ENCODE measurements at regions not wholly inside any gene's neighbourhood (a gene's known extent, or its start where the extent isn't known, plus 50 kb on each side); places are given as distances from the start of the nearest gene placed in this dataset.
"Not testable (repeated sequence)": the region's sequence is repeated elsewhere in the genome, so short reads cannot be mapped to it uniquely, and the experiment has no call there.

- DNase-seq = no peak
- no peaks in the 10 kb centered on the region for H3K9me3 ChIP-seq
- H3K4me3 ChIP-seq = no peak overlapping the region
- no peak overlapping the region for H3K27ac ChIP-seq
- intact Hi-C loops (cut with DNase I) = no loop called here
- no peak for TF ChIP-seq CTCF (IDR thresholded peaks at IDR 0.05)
- H3K36me3 ChIP-seq = no peaks in the 10 kb centered on the region
- no peaks in the 10 kb centered on the region for H3K4me1 ChIP-seq
- H3K27me3 ChIP-seq = no peaks in the 10 kb centered on the region
- no peak for ATAC-seq
Measured at GRCh38 chr5:160496334-160496733, 74.7 kb downstream of the PTTG1 start.

GRCh38 chr5:160496784-160497183, 75.1 kb downstream of the PTTG1 start:
- intact Hi-C loops (cut with DNase I) = no loop called here

GRCh38 chr5:160497878-160498277, 76.2 kb downstream of the PTTG1 start:
- TF ChIP-seq CTCF (IDR thresholded peaks at IDR 0.05) = no peak
- H3K36me3 ChIP-seq = no peaks in the 10 kb centered on the region
- intact Hi-C loops (cut with DNase I) = no loop called here
- H3K27me3 ChIP-seq = no peaks in the 10 kb centered on the region
- ATAC-seq = no peak
- no peak overlapping the region for H3K27ac ChIP-seq
- no peaks in the 10 kb centered on the region for H3K9me3 ChIP-seq
- no peaks in the 10 kb centered on the region for H3K4me1 ChIP-seq
- no peak for DNase-seq
- no peak overlapping the region for H3K4me3 ChIP-seq

More at GRCh38 chr5:160496784-160497183, 75.1 kb downstream of the PTTG1 start:
- no peak for DNase-seq
- no peak for TF ChIP-seq CTCF (IDR thresholded peaks at IDR 0.05)
- no peaks in the 10 kb centered on the region for H3K9me3 ChIP-seq
- no peaks in the 10 kb centered on the region for H3K27me3 ChIP-seq
- H3K36me3 ChIP-seq = no peaks in the 10 kb centered on the region
- no peak overlapping the region for H3K27ac ChIP-seq
- H3K4me3 ChIP-seq = no peak overlapping the region
- ATAC-seq = no peak
- no peaks in the 10 kb centered on the region for H3K4me1 ChIP-seq

- H3K4me1 ChIP-seq; H3K4me3 ChIP-seq; H3K27ac ChIP-seq; intact Hi-C loops (cut with DNase I); H3K9me3 ChIP-seq; H3K36me3 ChIP-seq; H3K27me3 ChIP-seq; DNase-seq; ATAC-seq: not testable (repeated sequence)
Measured at GRCh38 chr5:160498441-160499043, 76.9 kb downstream of the PTTG1 start.

GRCh38 chr5:160500786-160501779, 79.4 kb downstream of the PTTG1 start:
- peak; percentile 84 for ATAC-seq

More at GRCh38 chr5:160500786-160501779, 79.4 kb downstream of the PTTG1 start:
- H3K36me3 ChIP-seq = no peaks in the 10 kb centered on the region
- no peak overlapping the region for H3K4me3 ChIP-seq
- no peaks in the 10 kb centered on the region for H3K4me1 ChIP-seq
- H3K27ac ChIP-seq = no peak overlapping the region
- intact Hi-C loops (cut with DNase I) = no loop called here
- no peak for TF ChIP-seq CTCF (IDR thresholded peaks at IDR 0.05)
- DNase-seq = no peak
- no peaks in the 10 kb centered on the region for H3K9me3 ChIP-seq
- no peaks in the 10 kb centered on the region for H3K27me3 ChIP-seq

Data from upper lobe of right lung (tissue), 1 donor.